ENCODE measurements at regions not wholly inside any gene's neighbourhood (a gene's known extent, or its start where the extent isn't known, plus 50 kb on each side); places are given as distances from the start of the nearest gene placed in this dataset.
"Not testable (repeated sequence)": the region's sequence is repeated elsewhere in the genome, so short reads cannot be mapped to it uniquely, and the experiment has no call there.

GRCh38 chr10:33858326-33858725 is 523.9 kb upstream of the NRP1 start:
- TF ChIP-seq EZH2 (IDR thresholded peaks at IDR 0.05; ENCODE audit: low read length, missing control alignments): no peak
- TF ChIP-seq CTCF (conservative IDR thresholded peaks at IDR 0.05 in 1 of 2, IDR thresholded peaks at IDR 0.05 in 1 of 2; ENCODE audit: low read depth in 1 of 2, low read length in 2 of 2): no peak
- Histone ChIP-seq H3K4me1 (ENCODE audit: control insufficient read depth, extremely low read depth, insufficient read depth, low read length) (no peaks in the 10 kb centered on the region), H2AFZ (ENCODE audit: low read length) (no peak overlapping the region)

GRCh38 chr10:33853221-33853620 is 518.8 kb upstream of the NRP1 start:
- H3K9ac ChIP-seq (ENCODE audit: insufficient read depth, low read length); DNase-seq (ENCODE audit: low read depth in 2 of 2); H3K36me3 ChIP-seq (ENCODE audit: control insufficient read depth, insufficient read depth, low read length); H3K79me2 ChIP-seq (ENCODE audit: control insufficient read depth, insufficient read depth, low read length); H3K27me3 ChIP-seq (ENCODE audit: control insufficient read depth, insufficient read depth, low read length); H3K9me3 ChIP-seq (ENCODE audit: control insufficient read depth, insufficient read depth, low read depth, low read length); H4K20me1 ChIP-seq (ENCODE audit: control insufficient read depth, extremely low read depth, insufficient read depth, low read length); H2AFZ ChIP-seq (ENCODE audit: low read length); H3K27ac ChIP-seq (ENCODE audit: insufficient read depth, low read length); H3K4me1 ChIP-seq (ENCODE audit: control insufficient read depth, extremely low read depth, insufficient read depth, low read length); H3K4me3 ChIP-seq (replicated peaks in 1 of 4; ENCODE audit: control extremely low read depth in 1 of 4, insufficient read depth in 1 of 4, low read depth in 3 of 4, low read length in 4 of 4); H3K4me2 ChIP-seq (ENCODE audit: extremely low read depth, insufficient read depth, low read length): not testable (repeated sequence)

More at GRCh38 chr10:33858326-33858725, 523.9 kb upstream of the NRP1 start:
- H3K4me3 ChIP-seq (replicated peaks in 1 of 4; ENCODE audit: control extremely low read depth in 1 of 4, insufficient read depth in 1 of 4, low read depth in 3 of 4, low read length in 4 of 4): no peak overlapping the region
- H4K20me1 ChIP-seq (ENCODE audit: control insufficient read depth, extremely low read depth, insufficient read depth, low read length): no peaks in the 10 kb centered on the region
- no peak overlapping the region for H3K4me2 ChIP-seq (ENCODE audit: extremely low read depth, insufficient read depth, low read length)
- no peaks in the 10 kb centered on the region for H3K36me3 ChIP-seq (ENCODE audit: control insufficient read depth, insufficient read depth, low read length)
- H3K27ac ChIP-seq (ENCODE audit: insufficient read depth, low read length): no peak overlapping the region
- DNase-seq (ENCODE audit: low read depth in 2 of 2): no peak
- no peak overlapping the region for H3K9ac ChIP-seq (ENCODE audit: insufficient read depth, low read length)
- H3K79me2 ChIP-seq (ENCODE audit: control insufficient read depth, insufficient read depth, low read length): no peaks in the 10 kb centered on the region
- H3K9me3 ChIP-seq (ENCODE audit: control insufficient read depth, insufficient read depth, low read depth, low read length): no peaks in the 10 kb centered on the region
- no peaks in the 10 kb centered on the region for H3K27me3 ChIP-seq (ENCODE audit: control insufficient read depth, insufficient read depth, low read length)

- Histone ChIP-seq H3K9me3 (ENCODE audit: control insufficient read depth, insufficient read depth, low read depth, low read length) (no peaks in the 10 kb centered on the region), H3K36me3 (ENCODE audit: control insufficient read depth, insufficient read depth, low read length) (no peaks in the 10 kb centered on the region), H4K20me1 (ENCODE audit: control insufficient read depth, extremely low read depth, insufficient read depth, low read length) (no peaks in the 10 kb centered on the region), H3K4me3 (replicated peaks in 1 of 4; ENCODE audit: control extremely low read depth in 1 of 4, insufficient read depth in 1 of 4, low read depth in 3 of 4, low read length in 4 of 4) (no peak overlapping the region), H2AFZ (ENCODE audit: low read length) (no peak overlapping the region), H3K27ac (ENCODE audit: insufficient read depth, low read length) (no peak overlapping the region), H3K27me3 (ENCODE audit: control insufficient read depth, insufficient read depth, low read length) (no peaks in the 10 kb centered on the region), H3K79me2 (ENCODE audit: control insufficient read depth, insufficient read depth, low read length) (no peaks in the 10 kb centered on the region), H3K4me2 (ENCODE audit: extremely low read depth, insufficient read depth, low read length) (no peak overlapping the region), H3K4me1 (ENCODE audit: control insufficient read depth, extremely low read depth, insufficient read depth, low read length) (no peaks in the 10 kb centered on the region), H3K9ac (ENCODE audit: insufficient read depth, low read length) (no peak overlapping the region)
- TF ChIP-seq EZH2 (IDR thresholded peaks at IDR 0.05; ENCODE audit: low read length, missing control alignments): no peak
- no peak for TF ChIP-seq CTCF (conservative IDR thresholded peaks at IDR 0.05 in 1 of 2, IDR thresholded peaks at IDR 0.05 in 1 of 2; ENCODE audit: low read depth in 1 of 2, low read length in 2 of 2)
- no peak for DNase-seq (ENCODE audit: low read depth in 2 of 2)
These were observed 508.9 kb upstream of the NRP1 start for GRCh38 chr10:33843379-33843778.
